Osteocyte (in vitro differentiated cells): ENCODE measurements at regions not wholly inside any gene's neighbourhood (a gene's known extent, or its start where the extent isn't known, plus 50 kb on each side); places are given as distances from the start of the nearest gene placed in this dataset.
"Not testable (repeated sequence)": the region's sequence is repeated elsewhere in the genome, so short reads cannot be mapped to it uniquely, and the experiment has no call there.

ENCODE experiments used
- DNase-seq: peaks from one replicate; pipeline ENCODE4 v3.0.0; 2021; ENCODE audit warnings: mixed read lengths; ENCODE audit not compliant: unreplicated experiment; ENCODE audit errors: extremely low spot score
- H3K27ac Mint-ChIP-seq: one replicate; pipeline ENCODE4 v1.8.0; 2021; ENCODE audit warnings: mild to moderate bottlenecking, mixed read lengths; ENCODE audit not compliant: unreplicated experiment
- H3K27me3 Mint-ChIP-seq: one replicate; pipeline ENCODE4 v1.8.0; 2021; ENCODE audit warnings: mixed read lengths; ENCODE audit not compliant: unreplicated experiment
- H3K36me3 Mint-ChIP-seq: one replicate; pipeline ENCODE4 v1.8.0; 2021; ENCODE audit warnings: mixed read lengths; ENCODE audit not compliant: unreplicated experiment
- H3K4me1 Mint-ChIP-seq: one replicate; pipeline ENCODE4 v1.8.0; 2021; ENCODE audit warnings: mixed read lengths; ENCODE audit not compliant: unreplicated experiment
- H3K4me3 Mint-ChIP-seq: one replicate; pipeline ENCODE4 v1.8.0; 2021; ENCODE audit warnings: mild to moderate bottlenecking, moderate library complexity, mixed read lengths; ENCODE audit not compliant: unreplicated experiment
- H3K9me3 Mint-ChIP-seq: one replicate; pipeline ENCODE4 v1.8.0; 2021; ENCODE audit warnings: mixed read lengths; ENCODE audit not compliant: unreplicated experiment
- CTCF ChIP-seq: fragments of 200-600 bp; sonication (generic); IDR thresholded peaks from 2 replicates; pipeline ENCODE4 v1.5.0; 2021; ENCODE audit warnings: antibody characterized with exemption, mild to moderate bottlenecking, moderate library complexity

DNA sequence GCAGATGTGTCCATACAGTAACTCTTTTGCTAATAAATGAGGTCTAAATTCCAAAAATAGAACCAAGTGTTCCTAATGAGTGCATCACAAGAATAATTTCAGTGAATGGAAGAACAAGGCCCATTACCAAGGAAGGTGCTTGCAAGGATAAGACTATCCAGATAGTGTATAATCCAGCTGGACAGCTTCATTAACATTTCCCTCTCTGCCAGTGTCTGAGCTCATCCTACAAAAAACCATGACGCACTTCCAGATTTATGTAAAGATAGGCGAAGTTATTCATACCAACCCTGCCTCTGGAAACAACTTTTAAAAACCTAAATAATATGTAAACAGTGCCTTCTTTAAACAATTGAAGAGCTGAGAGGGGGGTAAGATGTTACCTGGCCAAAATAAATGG lies 177.9 kb upstream of the STK26 start:
- no peaks in the 10 kb centered on the region for H3K9me3 Mint-ChIP-seq
- H3K4me1 Mint-ChIP-seq: peaks cover 5% of the 10 kb centered on the region
- TF ChIP-seq CTCF: no peak
- no peaks in the 10 kb centered on the region for H3K36me3 Mint-ChIP-seq
- no peak overlapping the region for H3K4me3 Mint-ChIP-seq
- DNase-seq: no peak
- peaks cover 12% of the 10 kb centered on the region for H3K27me3 Mint-ChIP-seq
- H3K27ac Mint-ChIP-seq: no peak overlapping the region

DNA sequence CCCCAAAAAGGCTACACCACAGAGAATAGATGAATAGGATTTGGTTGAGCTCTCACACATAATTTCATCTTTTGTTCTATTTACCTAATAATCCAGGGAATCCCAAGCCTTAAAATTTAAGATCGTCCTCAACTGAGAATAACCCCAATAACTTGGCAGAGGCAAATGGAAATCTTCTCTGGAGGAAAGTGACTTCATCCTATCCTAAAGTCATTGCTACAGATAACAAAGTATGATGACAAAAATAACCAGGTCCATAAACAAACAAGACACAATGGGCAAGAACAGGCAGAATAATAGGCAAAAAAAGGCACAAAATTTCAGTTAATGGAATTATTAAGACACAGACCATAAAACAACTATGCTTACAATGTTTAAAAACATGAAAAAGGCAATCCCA lies 177.3 kb upstream of the STK26 start:
- no peaks in the 10 kb centered on the region for H3K9me3 Mint-ChIP-seq
- H3K4me3 Mint-ChIP-seq: no peak overlapping the region
- no peaks in the 10 kb centered on the region for H3K36me3 Mint-ChIP-seq
- peaks cover 12% of the 10 kb centered on the region for H3K27me3 Mint-ChIP-seq
- peaks cover 5% of the 10 kb centered on the region for H3K4me1 Mint-ChIP-seq
- H3K27ac Mint-ChIP-seq: no peak overlapping the region
- DNase-seq: no peak
- no peak for TF ChIP-seq CTCF

DNA sequence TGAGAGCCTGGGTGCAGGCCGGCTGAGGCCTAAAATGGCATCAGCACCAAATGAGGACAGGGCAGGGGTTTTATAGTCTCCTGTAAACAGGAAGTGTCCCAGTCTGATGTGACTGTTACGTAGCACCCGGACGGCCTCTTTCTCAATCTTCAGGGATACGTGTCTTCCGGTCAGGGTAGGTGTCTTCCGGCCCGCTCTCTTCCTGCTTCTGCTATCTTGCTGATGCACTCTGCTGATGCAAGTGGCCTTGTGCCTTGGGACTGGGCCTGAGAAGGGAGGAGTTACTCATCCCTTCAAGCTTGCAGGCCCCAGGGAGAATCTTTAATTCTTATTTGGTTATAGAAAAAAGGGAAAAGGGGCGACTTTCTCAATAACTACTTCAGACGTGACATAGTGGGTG lies 172.1 kb upstream of the STK26 start:
- H3K36me3 Mint-ChIP-seq, H3K4me1 Mint-ChIP-seq, DNase-seq, H3K27me3 Mint-ChIP-seq, H3K9me3 Mint-ChIP-seq, H3K27ac Mint-ChIP-seq, H3K4me3 Mint-ChIP-seq: not testable (repeated sequence)

DNA sequence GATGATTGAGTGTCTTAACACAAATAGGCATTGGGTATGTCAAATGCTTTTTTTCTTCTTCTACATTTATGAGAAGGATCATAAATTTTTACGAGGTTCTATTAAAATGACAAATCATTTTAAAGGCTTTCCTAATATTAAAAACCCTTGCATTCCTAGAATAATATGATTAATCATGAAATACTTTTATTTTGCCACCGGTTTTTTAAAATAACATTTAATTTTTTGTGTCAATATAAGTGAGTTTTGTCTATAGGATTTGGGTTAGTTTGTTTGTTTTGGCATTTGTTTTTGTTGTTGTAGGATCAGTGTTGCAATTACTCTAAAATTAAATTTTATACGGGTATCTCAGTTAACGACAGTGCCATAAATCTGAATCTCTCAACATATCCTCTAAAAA lies 169.7 kb upstream of the STK26 start:
- H3K9me3 Mint-ChIP-seq: no peaks in the 10 kb centered on the region
- H3K27me3 Mint-ChIP-seq: peaks cover 4% of the 10 kb centered on the region
- no peaks in the 10 kb centered on the region for H3K36me3 Mint-ChIP-seq
- TF ChIP-seq CTCF: no peak
- no peak overlapping the region for H3K27ac Mint-ChIP-seq
- no peak for DNase-seq
- H3K4me3 Mint-ChIP-seq: no peak overlapping the region
- no peaks in the 10 kb centered on the region for H3K4me1 Mint-ChIP-seq

GRCh38 chrX:131854581-131854980 lies 168.5 kb upstream of the STK26 start:
- no peaks in the 10 kb centered on the region for H3K4me1 Mint-ChIP-seq
- DNase-seq: no peak
- peaks cover 4% of the 10 kb centered on the region for H3K27me3 Mint-ChIP-seq
- no peaks in the 10 kb centered on the region for H3K36me3 Mint-ChIP-seq
- no peak overlapping the region for H3K27ac Mint-ChIP-seq
- no peaks in the 10 kb centered on the region for H3K9me3 Mint-ChIP-seq
- H3K4me3 Mint-ChIP-seq: no peak overlapping the region
- peak; percentile 60 for TF ChIP-seq CTCF

DNA sequence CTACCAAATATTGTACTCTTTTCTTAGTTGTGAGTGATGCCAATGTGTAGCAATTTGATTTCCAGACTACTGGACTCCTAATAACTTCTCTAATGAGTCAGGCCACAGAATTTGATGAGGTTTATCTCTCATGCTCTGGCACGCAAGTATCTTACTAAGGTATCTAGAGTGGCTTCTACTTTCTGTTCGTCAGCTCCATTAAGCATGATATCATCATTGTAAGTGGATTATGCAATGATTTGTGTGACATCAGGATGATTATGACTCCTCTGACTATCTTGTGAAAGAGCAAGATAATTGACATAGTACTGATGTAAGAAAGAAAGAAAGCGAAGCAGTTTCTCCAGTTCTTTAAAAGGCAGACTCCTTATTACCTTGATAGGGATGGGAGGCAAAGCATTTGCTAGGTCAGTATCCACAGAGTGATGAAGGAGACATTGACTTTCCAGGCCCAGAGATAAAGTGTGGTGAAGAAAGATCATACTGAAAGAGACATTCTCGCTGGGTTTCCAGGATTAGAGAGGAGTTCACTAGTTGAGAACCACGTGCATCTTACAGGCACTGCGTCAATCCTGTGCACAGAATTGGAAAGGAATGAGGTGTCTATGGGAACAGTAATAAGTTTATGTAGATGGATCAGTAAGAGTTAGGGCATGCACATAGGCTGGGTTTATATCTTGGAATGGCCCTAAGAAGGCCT lies 161.9 kb upstream of the STK26 start:
- Mint-ChIP-seq H3K27ac (no peak overlapping the region), H3K4me1 (no peaks in the 10 kb centered on the region), H3K36me3 (no peaks in the 10 kb centered on the region), H3K9me3 (no peaks in the 10 kb centered on the region), H3K27me3 (peaks cover 12% of the 10 kb centered on the region), H3K4me3 (no peak overlapping the region)
- TF ChIP-seq CTCF: no peak
- no peak for DNase-seq
